HUES64 (cell line): ENCODE measurements at regions not wholly inside any gene's neighbourhood (a gene's known extent, or its start where the extent isn't known, plus 50 kb on each side); places are given as distances from the start of the nearest gene placed in this dataset.

Experiments used
- H3K27ac ChIP-seq: 2 replicates; pipeline ENCODE4 v1.7.0; 2013; ENCODE audit warnings: low read depth, low read length, inconsistent platforms
- H3K27me3 ChIP-seq: 2 replicates; pipeline ENCODE4 v1.6.1; 2013; ENCODE audit warnings: mild to moderate bottlenecking, low read length; ENCODE audit not compliant: insufficient read depth
- H3K36me3 ChIP-seq: 2 replicates; pipeline ENCODE4 v1.6.1; 2013; ENCODE audit warnings: mild to moderate bottlenecking, low read length; ENCODE audit not compliant: insufficient read depth
- H3K4me1 ChIP-seq: 2 replicates; pipeline ENCODE4 v1.6.1; 2013; ENCODE audit warnings: mild to moderate bottlenecking, low read length, moderate library complexity; ENCODE audit not compliant: insufficient read depth
- H3K4me3 ChIP-seq: 2 replicates; pipeline ENCODE4 v1.5.1; 2013; ENCODE audit warnings: mild to moderate bottlenecking, low read length, moderate library complexity
- H3K9ac ChIP-seq: 2 replicates; pipeline ENCODE4 v1.6.1; 2013; ENCODE audit warnings: mild to moderate bottlenecking, low read depth, low read length
- H3K9me3 ChIP-seq: 2 replicates; pipeline ENCODE4 v1.6.1; 2013; ENCODE audit warnings: low read depth, low read length; ENCODE audit not compliant: insufficient read depth
- WGBS: fragments of 150-250, 120-280 bp; methylation state at CpG from one replicate; pipeline ENCODE4 v1.1.7; 2013; ENCODE audit warnings: missing lambda C conversion rate; 5-methylcytosine and 5-hydroxymethylcytosine counted together

DNA sequence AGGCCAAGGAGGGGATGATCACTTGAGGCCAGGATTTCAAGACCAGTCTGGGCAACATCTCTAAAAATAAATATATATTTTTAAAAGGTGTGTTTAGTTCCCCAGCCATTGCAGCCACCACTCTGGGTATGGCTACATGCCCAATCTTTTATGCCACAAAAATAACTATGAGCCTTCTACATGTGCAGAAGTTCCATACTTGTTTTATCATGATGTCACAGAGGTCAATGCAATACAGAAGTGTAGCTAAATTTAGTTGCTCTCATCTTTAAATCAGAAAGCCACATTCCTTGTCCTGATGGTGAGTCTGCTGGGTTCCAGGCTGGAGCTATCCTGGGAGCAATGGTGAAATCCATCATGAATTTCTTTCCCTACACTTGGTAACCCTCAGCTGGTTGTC, 436.3 kb downstream of the DYNC2H1 start:
- no peak overlapping the region for H3K27ac ChIP-seq
- H3K9me3 ChIP-seq: peaks cover 17% of the 10 kb centered on the region
- no peak overlapping the region for H3K9ac ChIP-seq
- no peaks in the 10 kb centered on the region for H3K36me3 ChIP-seq
- H3K27me3 ChIP-seq: no peaks in the 10 kb centered on the region
- H3K4me3 ChIP-seq: no peak overlapping the region
- H3K4me1 ChIP-seq: no peaks in the 10 kb centered on the region

DNA sequence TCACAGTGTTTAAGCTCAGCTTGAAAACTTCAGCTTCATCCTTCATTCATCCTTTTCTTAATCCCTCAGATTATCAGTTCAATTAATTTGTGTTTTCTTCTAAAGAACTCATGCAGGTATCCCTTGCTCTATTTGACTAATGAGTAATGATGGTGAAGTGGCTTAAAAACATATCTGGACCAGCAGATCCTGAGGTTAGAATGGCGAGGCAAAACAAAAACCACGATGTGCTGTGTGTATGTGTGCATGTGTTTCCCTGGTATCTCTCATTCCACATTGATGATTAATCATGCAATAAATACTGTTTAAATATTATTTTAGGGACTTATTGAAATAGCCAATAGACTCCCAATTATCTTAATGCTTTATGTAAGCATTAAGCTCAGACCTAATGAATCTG, 437.0 kb downstream of the DYNC2H1 start:
- Histone ChIP-seq H3K9ac (no peak overlapping the region), H3K4me1 (no peaks in the 10 kb centered on the region), H3K36me3 (no peaks in the 10 kb centered on the region), H3K4me3 (no peak overlapping the region), H3K27ac (no peak overlapping the region), H3K27me3 (no peaks in the 10 kb centered on the region), H3K9me3 (peaks cover 10% of the 10 kb centered on the region)
- WGBS: 96% methylated on average over 2 of the region's 2 CpGs

DNA sequence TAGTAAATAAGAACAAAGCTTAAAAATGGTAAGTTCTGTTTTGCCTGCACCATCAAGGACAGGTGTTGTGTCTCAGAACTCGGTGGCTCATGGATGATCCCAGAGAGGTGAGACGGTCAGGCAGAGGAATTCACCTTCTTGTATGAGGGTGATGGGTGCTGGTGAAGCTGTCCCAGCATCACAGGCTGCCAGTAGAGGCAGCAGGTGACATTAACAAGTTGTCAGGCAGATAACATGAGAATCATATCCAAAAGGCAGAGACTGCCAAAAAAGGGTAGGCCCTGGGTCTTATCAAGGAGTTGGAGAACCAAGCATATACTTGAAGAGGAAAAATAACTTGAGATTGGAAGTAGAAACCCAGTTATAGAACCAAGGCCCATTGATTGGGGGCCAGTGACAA, 437.8 kb downstream of the DYNC2H1 start:
- WGBS: 92% methylated on average over 2 of the region's 2 CpGs
- H3K27me3 ChIP-seq: no peaks in the 10 kb centered on the region
- H3K36me3 ChIP-seq: no peaks in the 10 kb centered on the region
- peaks cover 2% of the 10 kb centered on the region; the same call in 1 of the 2 replicates for H3K9me3 ChIP-seq
- no peak overlapping the region for H3K9ac ChIP-seq
- no peak overlapping the region for H3K4me3 ChIP-seq
- H3K4me1 ChIP-seq: no peaks in the 10 kb centered on the region
- no peak overlapping the region for H3K27ac ChIP-seq

DNA sequence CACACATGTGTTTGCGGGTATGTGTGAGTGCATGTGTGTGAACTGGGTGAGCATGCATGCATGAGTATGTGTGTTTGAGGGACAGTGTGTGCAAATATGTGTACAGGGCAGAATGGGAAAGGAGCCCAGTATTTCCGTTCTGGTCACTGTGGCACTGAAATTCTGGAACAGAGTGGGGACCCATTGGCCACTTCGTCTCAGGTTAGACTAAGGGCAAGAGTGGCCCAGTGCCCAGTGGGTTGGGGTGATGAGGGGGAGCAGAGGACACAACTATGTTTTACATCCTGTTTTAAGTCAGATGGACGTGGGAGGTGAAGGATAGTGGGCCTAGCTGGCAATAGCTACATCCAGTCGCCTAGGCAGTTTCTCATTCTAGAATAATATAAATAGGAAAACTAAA, 438.5 kb downstream of the DYNC2H1 start:
- Histone ChIP-seq H3K27ac (no peak overlapping the region), H3K4me3 (no peak overlapping the region), H3K27me3 (no peaks in the 10 kb centered on the region), H3K36me3 (no peaks in the 10 kb centered on the region), H3K9ac (no peak overlapping the region), H3K4me1 (no peaks in the 10 kb centered on the region), H3K9me3 (no peaks in the 10 kb centered on the region)
- WGBS: 90% methylated on average over 4 of the region's 5 CpGs

DNA sequence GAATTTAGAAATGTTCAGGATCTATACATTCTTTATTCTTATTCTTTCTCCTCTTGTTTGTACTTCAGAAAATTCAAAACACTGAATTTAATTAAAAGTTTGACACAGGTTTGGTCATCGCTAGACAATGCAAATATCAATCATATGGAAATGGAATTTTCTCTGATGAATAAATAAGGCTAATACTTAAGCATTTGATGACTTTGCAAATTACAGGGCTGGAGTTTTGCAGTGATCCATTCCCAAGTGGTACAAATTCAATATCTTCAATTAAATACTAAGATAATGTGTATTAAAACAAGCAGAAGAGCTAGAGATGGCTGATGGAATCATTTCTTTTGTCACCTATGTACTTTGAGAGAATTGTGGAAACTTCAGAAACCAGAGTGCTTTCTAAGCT, 439.6 kb downstream of the DYNC2H1 start:
- no peak overlapping the region for H3K9ac ChIP-seq
- H3K4me3 ChIP-seq: no peak overlapping the region
- WGBS: no CpG with 5 or more reads among the region's 1 CpG
- H3K27ac ChIP-seq: no peak overlapping the region
- H3K9me3 ChIP-seq: no peaks in the 10 kb centered on the region
- H3K36me3 ChIP-seq: no peaks in the 10 kb centered on the region
- no peaks in the 10 kb centered on the region for H3K27me3 ChIP-seq
- no peaks in the 10 kb centered on the region for H3K4me1 ChIP-seq

DNA sequence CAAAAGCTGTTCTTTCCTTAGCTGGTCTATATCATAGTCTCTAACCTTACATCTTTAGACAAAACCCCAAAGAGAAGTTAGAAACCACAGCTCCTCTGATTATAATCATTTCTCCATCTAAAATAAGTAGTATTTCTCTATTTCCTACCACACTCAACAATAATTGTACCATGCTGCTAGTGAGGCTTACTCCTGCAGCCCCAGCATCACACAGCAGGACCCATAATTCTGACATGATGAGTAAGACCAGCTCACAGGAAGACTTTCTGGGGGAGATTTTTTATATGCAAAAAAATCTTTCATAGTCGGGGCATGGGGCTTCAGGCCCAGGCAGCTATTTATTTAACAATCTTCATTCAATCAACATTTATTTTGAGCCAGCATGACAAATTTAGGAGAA, 441.6 kb downstream of the DYNC2H1 start:
- WGBS: no CpG with 5 or more reads among the region's 1 CpG
- H3K9ac ChIP-seq: no peak overlapping the region

DNA sequence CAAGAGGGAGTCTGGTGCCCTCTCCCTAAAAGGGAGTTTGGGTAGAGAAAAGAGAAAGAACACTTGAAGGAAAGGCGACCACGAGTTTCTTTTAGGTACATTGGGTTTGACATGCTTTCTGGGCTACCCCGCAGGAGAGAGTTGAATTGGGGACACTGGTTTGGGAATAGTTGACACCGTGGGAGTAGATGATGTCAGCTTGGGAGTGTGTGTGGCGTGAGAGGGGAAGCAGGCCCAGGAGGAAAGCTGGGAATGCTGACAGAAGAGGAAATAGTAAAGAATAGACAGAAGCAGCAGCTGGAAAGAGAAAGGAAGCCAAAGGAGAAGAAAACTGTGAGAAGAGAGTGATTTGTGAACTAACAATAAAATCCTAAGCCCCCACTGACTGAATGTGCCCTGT, 442.9 kb downstream of the DYNC2H1 start:
- H3K27ac ChIP-seq: no peak overlapping the region
- no peaks in the 10 kb centered on the region for H3K27me3 ChIP-seq
- WGBS: 94% methylated on average over 5 of the region's 5 CpGs
- no peaks in the 10 kb centered on the region for H3K9me3 ChIP-seq
- H3K4me1 ChIP-seq: no peaks in the 10 kb centered on the region
- H3K36me3 ChIP-seq: no peaks in the 10 kb centered on the region
- no peak overlapping the region for H3K9ac ChIP-seq
- no peak overlapping the region for H3K4me3 ChIP-seq

More for the DNA sequence above, 441.6 kb downstream of the DYNC2H1 start:
- H3K36me3 ChIP-seq: no peaks in the 10 kb centered on the region
- no peak overlapping the region for H3K4me3 ChIP-seq
- no peaks in the 10 kb centered on the region for H3K4me1 ChIP-seq
- H3K27me3 ChIP-seq: no peaks in the 10 kb centered on the region
- no peaks in the 10 kb centered on the region for H3K9me3 ChIP-seq
- H3K27ac ChIP-seq: no peak overlapping the region

DNA sequence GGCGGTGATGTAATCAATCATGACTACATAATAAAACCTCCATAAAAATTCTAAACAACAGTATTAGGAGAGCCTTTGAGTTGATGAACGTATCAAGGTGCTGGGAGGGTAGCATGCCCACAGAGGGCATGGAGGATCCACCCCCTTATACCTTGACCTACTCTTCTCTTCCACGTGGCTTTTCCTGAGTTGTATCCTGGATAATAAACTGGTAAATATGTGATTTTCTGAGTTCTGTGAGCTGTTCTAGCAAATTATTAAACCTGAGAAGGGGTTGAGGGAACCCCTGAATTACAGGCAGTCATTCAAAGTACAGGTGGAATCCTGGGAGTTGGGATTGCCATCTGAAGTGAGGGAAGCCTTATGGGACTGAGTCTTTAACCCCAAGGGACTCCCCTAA, 446.9 kb downstream of the DYNC2H1 start:
- Histone ChIP-seq H3K9me3 (no peaks in the 10 kb centered on the region), H3K4me1 (no peaks in the 10 kb centered on the region), H3K4me3 (no peak overlapping the region), H3K27ac (no peak overlapping the region), H3K9ac (no peak overlapping the region), H3K36me3 (no peaks in the 10 kb centered on the region), H3K27me3 (no peaks in the 10 kb centered on the region)
- WGBS: no CpG with 5 or more reads among the region's 3 CpGs

DNA sequence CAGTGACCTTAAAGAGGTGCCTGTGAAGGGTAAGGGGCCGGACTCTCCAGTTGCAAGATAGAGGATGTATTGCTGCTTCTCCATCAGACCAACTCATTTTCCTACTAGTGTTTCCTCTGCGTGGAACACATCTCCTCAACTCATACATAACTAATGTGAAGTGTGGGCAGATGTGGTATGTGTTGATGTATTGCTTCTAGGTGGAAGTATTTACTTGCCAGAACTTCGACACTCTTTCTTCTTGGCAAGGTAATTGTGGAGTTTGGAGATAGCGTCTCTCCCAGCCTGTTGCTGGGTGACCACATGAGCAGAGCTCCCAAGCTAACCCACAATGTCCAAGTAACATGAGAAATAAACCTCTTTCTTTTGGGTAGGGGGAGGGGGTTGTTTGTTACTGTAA, 456.9 kb downstream of the DYNC2H1 start:
- no peak overlapping the region for H3K9ac ChIP-seq
- no peaks in the 10 kb centered on the region for H3K4me1 ChIP-seq
- H3K9me3 ChIP-seq: no peaks in the 10 kb centered on the region
- H3K27ac ChIP-seq: no peak overlapping the region
- no peaks in the 10 kb centered on the region for H3K36me3 ChIP-seq
- no peak overlapping the region for H3K4me3 ChIP-seq
- 91% methylated on average over 1 of the region's 4 CpGs for WGBS
- no peaks in the 10 kb centered on the region for H3K27me3 ChIP-seq

DNA sequence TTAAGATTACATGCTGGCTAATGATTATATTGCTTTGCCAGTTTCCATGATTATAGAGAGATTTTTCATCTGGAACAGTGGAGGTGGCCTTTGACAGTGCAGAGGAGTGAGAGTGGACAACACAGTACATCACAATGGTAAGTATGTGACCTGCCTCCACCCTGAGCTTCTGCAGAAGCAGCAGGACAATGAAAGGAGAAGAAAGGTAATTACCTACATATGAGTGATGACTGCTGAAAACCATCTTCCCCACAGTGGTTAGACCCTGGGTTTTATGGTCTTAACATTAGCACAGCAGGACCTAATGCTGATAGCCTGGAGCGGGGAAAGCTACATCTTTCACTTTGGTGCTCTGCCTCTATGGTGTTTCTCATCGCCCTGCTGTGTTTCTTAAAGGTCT, 454.7 kb upstream of the DDI1 start:
- Histone ChIP-seq H3K36me3 (no peaks in the 10 kb centered on the region), H3K4me3 (no peak overlapping the region), H3K4me1 (peaks cover 16% of the 10 kb centered on the region; the same call in 1 of the 2 replicates), H3K27ac (no peak overlapping the region), H3K9me3 (no peaks in the 10 kb centered on the region), H3K27me3 (no peaks in the 10 kb centered on the region), H3K9ac (no peak overlapping the region)
- WGBS: 58% methylated on average over 2 of the region's 2 CpGs

DNA sequence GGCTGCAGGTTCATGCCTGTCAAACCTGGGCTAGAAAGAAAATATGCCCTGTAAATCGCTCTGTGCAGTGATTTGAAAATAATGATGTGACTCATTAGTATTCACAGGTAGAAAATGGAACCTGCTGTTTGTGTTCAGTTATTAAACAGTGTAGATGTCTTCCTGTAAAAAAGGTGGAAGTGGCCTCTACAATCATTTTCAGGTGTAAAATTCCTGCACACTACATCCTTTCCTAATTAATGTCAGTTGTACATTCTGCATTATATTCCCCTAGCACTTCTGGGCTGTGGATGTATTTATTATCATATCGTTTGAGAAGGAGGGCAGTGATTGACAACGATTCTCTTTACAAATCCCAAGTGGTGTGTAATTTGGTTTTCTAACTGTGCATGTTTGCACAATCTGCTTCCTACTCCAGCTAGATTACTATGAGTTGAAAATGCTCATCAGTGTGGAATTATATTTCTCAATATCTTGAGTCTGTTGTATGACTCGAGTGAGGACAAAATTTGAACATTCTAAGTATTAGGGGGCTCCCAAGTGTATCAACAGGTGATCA, 454.0 kb upstream of the DDI1 start:
- Histone ChIP-seq H3K9me3 (no peaks in the 10 kb centered on the region), H3K27me3 (no peaks in the 10 kb centered on the region), H3K4me1 (peaks cover 16% of the 10 kb centered on the region; the same call in 1 of the 2 replicates), H3K36me3 (no peaks in the 10 kb centered on the region), H3K9ac (no peak overlapping the region), H3K27ac (no peak overlapping the region), H3K4me3 (no peak overlapping the region)
- 83% methylated on average over 4 of the region's 4 CpGs for WGBS

DNA sequence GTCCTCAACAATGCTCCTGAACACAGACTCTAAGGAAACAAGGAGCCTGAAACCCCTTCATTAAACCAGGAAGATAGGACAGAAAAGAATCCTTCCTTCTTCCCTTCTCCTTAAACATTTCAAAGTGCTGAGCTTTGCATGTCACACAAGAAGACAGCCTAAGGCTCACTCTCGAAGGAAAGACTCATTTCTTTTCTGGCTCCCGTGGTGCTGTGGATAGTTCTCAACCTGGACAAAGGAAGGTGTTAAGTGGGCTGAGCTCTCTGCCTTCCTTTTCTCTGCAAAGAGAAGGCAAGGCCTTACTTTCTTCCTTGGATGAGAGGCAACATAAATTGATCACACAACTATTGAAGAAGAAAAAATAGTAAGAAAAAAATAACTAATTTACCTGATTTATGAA, 452.4 kb upstream of the DDI1 start:
- H3K4me3 ChIP-seq: no peak overlapping the region
- 17% methylated on average over 2 of the region's 2 CpGs for WGBS
- H3K4me1 ChIP-seq: peaks cover 16% of the 10 kb centered on the region; the same call in 1 of the 2 replicates

More for the DNA sequence above, 452.4 kb upstream of the DDI1 start:
- H3K36me3 ChIP-seq: no peaks in the 10 kb centered on the region
- H3K9me3 ChIP-seq: no peaks in the 10 kb centered on the region
- no peak overlapping the region for H3K9ac ChIP-seq
- no peak overlapping the region for H3K27ac ChIP-seq
- no peaks in the 10 kb centered on the region for H3K27me3 ChIP-seq
